Transverse colon (tissue), 3 donors: ENCODE measurements at regions not wholly inside any gene's neighbourhood (a gene's known extent, or its start where the extent isn't known, plus 50 kb on each side); places are given as distances from the start of the nearest gene placed in this dataset.

Experiments used
- CTCF ChIP-seq, 5 experiments: fragments of 200-600 bp in 3 of 5; fragments of 450-650 bp in 2 of 5; sonication (generic) in 3 of 5; IDR thresholded peaks; 1 replicate in 2 of 5; 2 replicates in 3 of 5; pipeline ENCODE4 v1.5.1; 2016 to 2017; ENCODE audit warnings: antibody characterized with exemption in 5 of 5, inconsistent platforms in 3 of 5, mild to moderate bottlenecking in 2 of 5, moderate library complexity in 1 of 5
- EP300 ChIP-seq: sonication (generic); formaldehyde crosslinking; IDR thresholded peaks from one replicate; pipeline ENCODE4 v1.6.1; 2017; ENCODE audit warnings: antibody characterized with exemption, low read depth

GRCh38 chr7:13476881-13477444, 512.5 kb downstream of the ETV1 start:
- TF ChIP-seq EP300, result no peak
- no peak for TF ChIP-seq CTCF (IDR thresholded peaks at IDR 0.05)
